ENCODE measurements at regions not wholly inside any gene's neighbourhood (a gene's known extent, or its start where the extent isn't known, plus 50 kb on each side); places are given as distances from the start of the nearest gene placed in this dataset.
"Not testable (repeated sequence)": the region's sequence is repeated elsewhere in the genome, so short reads cannot be mapped to it uniquely, and the experiment has no call there.

- no peak for DNase-seq (ENCODE audit: low read depth in 4 of 4, low spot score in 3 of 4)
Measured at GRCh38 chr10:28985137-28985885, 303.6 kb upstream of the LYZL1 start.

GRCh38 chr10:28986117-28986792, 302.6 kb upstream of the LYZL1 start:
- no peak for DNase-seq (ENCODE audit: low read depth in 4 of 4, low spot score in 3 of 4)

GRCh38 chr10:28986856-28987255, 302.0 kb upstream of the LYZL1 start:
- no peak for DNase-seq (ENCODE audit: low read depth in 4 of 4, low spot score in 3 of 4)

- DNase-seq (ENCODE audit: low read depth in 4 of 4, low spot score in 3 of 4): no peak
Measured at GRCh38 chr10:28987555-28988320, 301.1 kb upstream of the LYZL1 start.

GRCh38 chr10:28988980-28989379, 299.9 kb upstream of the LYZL1 start:
- no peak for DNase-seq (ENCODE audit: low read depth in 4 of 4, low spot score in 3 of 4)

GRCh38 chr10:28991333-28992270, 297.3 kb upstream of the LYZL1 start:
- DNase-seq (ENCODE audit: low read depth in 4 of 4, low spot score in 3 of 4): no peak

GRCh38 chr10:28993056-28993455, 295.8 kb upstream of the LYZL1 start:
- DNase-seq (ENCODE audit: low read depth in 4 of 4, low spot score in 3 of 4): no peak

GRCh38 chr10:28993861-28994260, 295.0 kb upstream of the LYZL1 start:
- no peak for DNase-seq (ENCODE audit: low read depth in 4 of 4, low spot score in 3 of 4)

- not testable (repeated sequence) for DNase-seq (ENCODE audit: low read depth in 4 of 4, low spot score in 3 of 4)
Measured at GRCh38 chr10:28994802-28995201, 294.1 kb upstream of the LYZL1 start.

GRCh38 chr10:28995497-28995896, 293.4 kb upstream of the LYZL1 start:
- no peak for DNase-seq (ENCODE audit: low read depth in 4 of 4, low spot score in 3 of 4)

GRCh38 chr10:28996345-28996744, 292.5 kb upstream of the LYZL1 start:
- DNase-seq (ENCODE audit: low read depth in 4 of 4, low spot score in 3 of 4): no peak

GRCh38 chr10:28996947-28997551, 291.8 kb upstream of the LYZL1 start:
- no peak for DNase-seq (ENCODE audit: low read depth in 4 of 4, low spot score in 3 of 4)

GRCh38 chr10:28997734-28998133, 291.1 kb upstream of the LYZL1 start:
- DNase-seq (ENCODE audit: low read depth in 4 of 4, low spot score in 3 of 4): no peak

GRCh38 chr10:29001801-29002200, 287.1 kb upstream of the LYZL1 start:
- DNase-seq (ENCODE audit: low read depth in 4 of 4, low spot score in 3 of 4): no peak

- not testable (repeated sequence) for DNase-seq (ENCODE audit: low read depth in 4 of 4, low spot score in 3 of 4)
Measured at GRCh38 chr10:29003014-29003413, 285.9 kb upstream of the LYZL1 start.

- no peak for DNase-seq (ENCODE audit: low read depth in 4 of 4, low spot score in 3 of 4)
Measured at GRCh38 chr10:29005988-29006387, 282.9 kb upstream of the LYZL1 start.

GRCh38 chr10:29007370-29007747, 281.5 kb upstream of the LYZL1 start:
- no peak for DNase-seq (ENCODE audit: low read depth in 4 of 4, low spot score in 3 of 4)

- DNase-seq (ENCODE audit: low read depth in 4 of 4, low spot score in 3 of 4): no peak
Measured at GRCh38 chr10:29007748-29008610, 280.9 kb upstream of the LYZL1 start.

GRCh38 chr10:29009464-29009863, 279.4 kb upstream of the LYZL1 start:
- DNase-seq (ENCODE audit: low read depth in 4 of 4, low spot score in 3 of 4): no peak

All from left renal pelvis (tissue), 4 donors.